Mesothelial cell of epicardium (in vitro differentiated cells): ENCODE measurements at regions not wholly inside any gene's neighbourhood (a gene's known extent, or its start where the extent isn't known, plus 50 kb on each side); places are given as distances from the start of the nearest gene placed in this dataset.

ENCODE experiments used
- DNase-seq, 2 experiments: peaks; one replicate each; pipeline ENCODE4 v3.0.0; 2021; ENCODE audit warnings: low spot score in 2 of 2; ENCODE audit not compliant: unreplicated experiment in 2 of 2
- H3K27ac Mint-ChIP-seq: 2 replicates; pipeline ENCODE4 v1.8.0; 2021; ENCODE audit warnings: mixed read lengths
- H3K27me3 Mint-ChIP-seq: 2 replicates; pipeline ENCODE4 v1.8.0; 2021; ENCODE audit warnings: low read depth, mixed read lengths
- H3K36me3 Mint-ChIP-seq: 2 replicates; pipeline ENCODE4 v1.8.0; 2021; ENCODE audit warnings: mixed read lengths
- H3K4me1 Mint-ChIP-seq: 2 replicates; pipeline ENCODE4 v1.8.0; 2021; ENCODE audit warnings: mixed read lengths
- H3K4me3 Mint-ChIP-seq: 2 replicates; pipeline ENCODE4 v1.8.0; 2021; ENCODE audit warnings: mild to moderate bottlenecking, moderate library complexity, mixed read lengths
- H3K9me3 Mint-ChIP-seq: 2 replicates; pipeline ENCODE4 v1.8.0; 2021; ENCODE audit warnings: mixed read lengths
- CTCF ChIP-seq: fragments of 200-600 bp; sonication (generic); IDR thresholded peaks from one replicate; pipeline ENCODE4 v1.5.0; 2021; ENCODE audit warnings: antibody characterized with exemption; ENCODE audit not compliant: unreplicated experiment

- DNase-seq, result no peak
- Mint-ChIP-seq H3K27me3 (peaks cover 48% of the 10 kb centered on the region), H3K9me3 (no peaks in the 10 kb centered on the region), H3K36me3 (no peaks in the 10 kb centered on the region), H3K4me1 (peaks cover 31% of the 10 kb centered on the region), H3K4me3 (no peak overlapping the region), H3K27ac (no peak overlapping the region)
- TF ChIP-seq CTCF, result no peak
Observed at GRCh38 chr2:866009-866680, 84.5 kb upstream of the SNTG2 start.

- DNase-seq, result no peak
- H3K27me3 Mint-ChIP-seq, result peaks cover 35% of the 10 kb centered on the region
- H3K27ac Mint-ChIP-seq, result no peak overlapping the region
- TF ChIP-seq CTCF, result no peak
- H3K4me1 Mint-ChIP-seq, result peaks cover 35% of the 10 kb centered on the region
- H3K4me3 Mint-ChIP-seq, result no peak overlapping the region
- H3K36me3 Mint-ChIP-seq, result no peaks in the 10 kb centered on the region
- no peaks in the 10 kb centered on the region for H3K9me3 Mint-ChIP-seq
Observed at GRCh38 chr2:864501-865106, 86.0 kb upstream of the SNTG2 start.

DNA sequence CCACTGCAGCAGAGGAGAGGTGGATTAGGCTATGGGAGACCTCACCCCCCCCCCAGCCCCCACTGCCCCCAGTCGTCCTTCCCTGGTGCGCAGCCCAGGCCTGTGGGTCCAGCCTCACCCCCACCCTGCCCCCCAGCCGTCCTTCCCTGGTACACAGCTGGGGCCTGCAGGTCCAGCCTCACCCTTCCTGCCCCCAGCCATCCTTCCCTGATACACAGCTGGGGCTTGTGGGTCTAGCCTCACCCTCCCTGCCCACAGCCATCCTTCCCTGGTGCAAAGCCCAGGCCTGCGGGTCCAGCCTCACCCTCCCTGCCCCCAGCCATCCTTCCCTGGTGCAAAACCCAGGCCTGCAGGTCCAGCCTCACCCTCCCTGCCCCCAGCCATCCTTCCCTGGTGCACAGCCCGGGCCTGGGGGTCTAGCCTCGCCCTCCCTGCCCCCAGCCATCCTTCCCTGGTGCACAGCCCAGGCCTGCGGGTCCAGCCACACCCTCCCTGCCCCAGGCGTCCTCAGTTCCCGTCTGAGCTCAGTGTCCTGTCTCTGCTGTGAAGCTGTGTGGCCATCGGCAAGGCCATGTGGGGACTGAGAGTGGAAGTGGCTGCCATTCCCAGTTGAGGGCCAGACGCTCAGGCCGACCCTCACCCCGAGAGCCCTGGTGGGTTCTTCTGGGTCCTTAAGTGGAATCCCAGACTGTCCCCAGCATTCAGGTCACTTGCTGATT is 86.8 kb upstream of the SNTG2 start:
- TF ChIP-seq CTCF, result no peak
- H3K4me3 Mint-ChIP-seq, result no peak overlapping the region
- H3K4me1 Mint-ChIP-seq, result peaks cover 40% of the 10 kb centered on the region
- H3K9me3 Mint-ChIP-seq, result no peaks in the 10 kb centered on the region
- no peak overlapping the region for H3K27ac Mint-ChIP-seq
- H3K27me3 Mint-ChIP-seq, result peaks cover 31% of the 10 kb centered on the region
- no peak for DNase-seq
- H3K36me3 Mint-ChIP-seq, result no peaks in the 10 kb centered on the region

GRCh38 chr2:862731-863466 is 87.8 kb upstream of the SNTG2 start:
- DNase-seq, result peak in 1 of 2 experiments; percentile 31
- TF ChIP-seq CTCF, result no peak

GRCh38 chr2:862355-862687 is 88.3 kb upstream of the SNTG2 start:
- Mint-ChIP-seq H3K4me1 (peaks cover 41% of the 10 kb centered on the region), H3K36me3 (no peaks in the 10 kb centered on the region), H3K27ac (no peak overlapping the region), H3K27me3 (peaks cover 24% of the 10 kb centered on the region), H3K4me3 (no peak overlapping the region), H3K9me3 (no peaks in the 10 kb centered on the region)
- no peak for DNase-seq
- no peak for TF ChIP-seq CTCF

More at GRCh38 chr2:862731-863466, 87.8 kb upstream of the SNTG2 start:
- Mint-ChIP-seq H3K27me3 (peaks cover 29% of the 10 kb centered on the region), H3K4me3 (no peak overlapping the region), H3K27ac (no peak overlapping the region), H3K4me1 (peaks cover 47% of the 10 kb centered on the region), H3K36me3 (no peaks in the 10 kb centered on the region), H3K9me3 (no peaks in the 10 kb centered on the region)
